ENCODE measurements at regions not wholly inside any gene's neighbourhood (a gene's known extent, or its start where the extent isn't known, plus 50 kb on each side); places are given as distances from the start of the nearest gene placed in this dataset.

DNA sequence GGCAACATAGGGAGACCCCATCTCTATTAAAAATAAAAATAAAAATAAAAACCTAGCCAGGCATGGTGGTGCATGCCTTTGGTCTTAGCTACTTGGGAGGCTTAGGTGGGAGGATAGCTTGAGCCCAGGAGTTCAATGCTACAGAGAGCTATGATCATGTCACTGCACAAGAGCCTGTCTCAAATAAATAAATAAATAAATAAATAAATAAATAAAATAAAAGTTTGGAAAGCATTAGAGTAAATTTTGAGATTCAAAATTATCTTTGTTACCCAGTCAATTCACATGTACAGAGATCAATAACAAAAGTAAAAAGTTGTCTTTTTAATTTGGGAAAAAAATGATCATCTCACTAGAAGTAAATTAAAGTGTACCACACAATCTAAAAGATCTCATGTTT, 255.8 kb upstream of the MYO3A start:
- TF ChIP-seq ZFP3 (CRISPR knock-in tag; IDR thresholded peaks at IDR 0.05) (no peak), ZNF70 (CRISPR knock-in tag; IDR thresholded peaks at IDR 0.05) (no peak)
- ATAC-seq, result no peak

DNA sequence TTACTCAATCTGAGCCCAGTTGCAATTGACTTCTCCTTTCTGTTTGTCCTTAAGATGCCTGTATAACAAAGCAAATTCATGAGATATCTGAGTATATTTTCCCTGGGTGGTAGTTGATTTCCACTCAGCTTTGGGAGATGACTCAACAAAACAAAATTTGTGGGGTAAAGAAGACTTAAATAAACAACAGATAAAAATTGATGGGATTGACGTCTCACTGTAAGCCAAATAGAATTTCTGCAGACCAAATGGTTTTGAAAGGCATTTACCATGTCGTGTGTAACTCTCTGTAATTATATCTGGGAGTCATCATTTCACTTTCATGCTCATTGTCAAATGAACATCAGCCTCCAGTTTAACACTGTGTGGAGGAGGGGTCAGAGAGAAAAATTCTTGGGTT, 255.4 kb upstream of the MYO3A start:
- no peak for TF ChIP-seq CSRNP3 (CRISPR knock-in tag; IDR thresholded peaks at IDR 0.05)
- TF ChIP-seq SNAI2 (CRISPR knock-in tag; IDR thresholded peaks at IDR 0.05), result no peak
- no peak for TF ChIP-seq ZNF565 (CRISPR knock-in tag; conservative IDR thresholded peaks at IDR 0.05; ENCODE audit: low read depth)
- no peak for TF ChIP-seq BACH2 (CRISPR knock-in tag; IDR thresholded peaks at IDR 0.05; ENCODE audit: borderline replicate concordance)
- TF ChIP-seq POU6F1 (CRISPR knock-in tag; IDR thresholded peaks at IDR 0.05; ENCODE audit: borderline replicate concordance, low read depth), result no peak
- TF ChIP-seq ESRRG (CRISPR knock-in tag; IDR thresholded peaks at IDR 0.05), result no peak
- TF ChIP-seq ISL1 (CRISPR knock-in tag; IDR thresholded peaks at IDR 0.05), result no peak
- TF ChIP-seq PPARA (CRISPR knock-in tag; IDR thresholded peaks at IDR 0.05; ENCODE audit: borderline replicate concordance), result no peak
- ATAC-seq, result no peak

GRCh38 chr10:25682203-25682851, 251.7 kb upstream of the MYO3A start:
- TF ChIP-seq OSR1 (CRISPR knock-in tag; IDR thresholded peaks at IDR 0.05) (no peak), POU6F1 (CRISPR knock-in tag; IDR thresholded peaks at IDR 0.05; ENCODE audit: borderline replicate concordance, low read depth) (no peak), ISL1 (CRISPR knock-in tag; IDR thresholded peaks at IDR 0.05) (no peak), TCF4 (CRISPR knock-in tag; IDR thresholded peaks at IDR 0.05; ENCODE audit: borderline replicate concordance) (no peak), ESRRG (CRISPR knock-in tag; IDR thresholded peaks at IDR 0.05) (no peak), TOX (CRISPR knock-in tag; IDR thresholded peaks at IDR 0.05; ENCODE audit: borderline replicate concordance) (no peak), CSRNP3 (CRISPR knock-in tag; IDR thresholded peaks at IDR 0.05) (no peak), SNAI2 (CRISPR knock-in tag; IDR thresholded peaks at IDR 0.05) (no peak), ZFP30 (CRISPR knock-in tag; IDR thresholded peaks at IDR 0.05) (no peak), BACH2 (CRISPR knock-in tag; IDR thresholded peaks at IDR 0.05; ENCODE audit: borderline replicate concordance) (no peak), ZC3H10 (CRISPR knock-in tag; IDR thresholded peaks at IDR 0.05) (no peak)
- TF ChIP-seq, protein P1, sequence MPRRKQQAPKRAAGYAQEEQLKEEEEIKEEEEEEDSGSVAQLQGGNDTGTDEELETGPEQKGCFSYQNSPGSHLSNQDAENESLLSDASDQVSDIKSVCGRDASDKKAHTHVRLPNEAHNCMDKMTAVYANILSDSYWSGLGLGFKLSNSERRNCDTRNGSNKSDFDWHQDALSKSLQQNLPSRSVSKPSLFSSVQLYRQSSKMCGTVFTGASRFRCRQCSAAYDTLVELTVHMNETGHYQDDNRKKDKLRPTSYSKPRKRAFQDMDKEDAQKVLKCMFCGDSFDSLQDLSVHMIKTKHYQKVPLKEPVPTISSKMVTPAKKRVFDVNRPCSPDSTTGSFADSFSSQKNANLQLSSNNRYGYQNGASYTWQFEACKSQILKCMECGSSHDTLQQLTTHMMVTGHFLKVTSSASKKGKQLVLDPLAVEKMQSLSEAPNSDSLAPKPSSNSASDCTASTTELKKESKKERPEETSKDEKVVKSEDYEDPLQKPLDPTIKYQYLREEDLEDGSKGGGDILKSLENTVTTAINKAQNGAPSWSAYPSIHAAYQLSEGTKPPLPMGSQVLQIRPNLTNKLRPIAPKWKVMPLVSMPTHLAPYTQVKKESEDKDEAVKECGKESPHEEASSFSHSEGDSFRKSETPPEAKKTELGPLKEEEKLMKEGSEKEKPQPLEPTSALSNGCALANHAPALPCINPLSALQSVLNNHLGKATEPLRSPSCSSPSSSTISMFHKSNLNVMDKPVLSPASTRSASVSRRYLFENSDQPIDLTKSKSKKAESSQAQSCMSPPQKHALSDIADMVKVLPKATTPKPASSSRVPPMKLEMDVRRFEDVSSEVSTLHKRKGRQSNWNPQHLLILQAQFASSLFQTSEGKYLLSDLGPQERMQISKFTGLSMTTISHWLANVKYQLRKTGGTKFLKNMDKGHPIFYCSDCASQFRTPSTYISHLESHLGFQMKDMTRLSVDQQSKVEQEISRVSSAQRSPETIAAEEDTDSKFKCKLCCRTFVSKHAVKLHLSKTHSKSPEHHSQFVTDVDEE (CRISPR knock-in tag; IDR thresholded peaks at IDR 0.05), result no peak
- ATAC-seq, result peak; percentile 85

- no peak for ATAC-seq
- TF ChIP-seq RARB (CRISPR knock-in tag; IDR thresholded peaks at IDR 0.05) (no peak), GLIS3 (CRISPR knock-in tag; IDR thresholded peaks at IDR 0.05) (no peak), ZNF565 (CRISPR knock-in tag; conservative IDR thresholded peaks at IDR 0.05; ENCODE audit: low read depth) (no peak), CSRNP3 (CRISPR knock-in tag; IDR thresholded peaks at IDR 0.05) (no peak), OSR1 (CRISPR knock-in tag; IDR thresholded peaks at IDR 0.05) (no peak), CSDC2 (CRISPR knock-in tag; IDR thresholded peaks at IDR 0.05) (no peak)
These were observed 250.7 kb upstream of the MYO3A start for GRCh38 chr10:25683344-25683743.

All from SK-N-SH treated with all-trans-retinoic acid at 6 μM for 48 hours (cell line).